Heart left ventricle (tissue), 16 donors: ENCODE measurements at regions not wholly inside any gene's neighbourhood (a gene's known extent, or its start where the extent isn't known, plus 50 kb on each side); places are given as distances from the start of the nearest gene placed in this dataset.

Source experiments
- ATAC-seq, 4 donors: fragments of 200-7000 bp; cut with Tn5 transposase; one replicate each; pipeline ENCODE4 v1.9.1; 2020 to 2022; ENCODE audit warnings: moderate library complexity in 4 of 4, mild to moderate bottlenecking in 3 of 4, moderate number of reproducible peaks in 1 of 4
- DNase-seq, 5 donors: peaks; one replicate each; pipeline ENCODE4 v3.0.0-alpha.2; 2020
- H3K27ac ChIP-seq, 12 donors: fragments of 200-600 bp; sonication (generic) in 4 of 12; one replicate each; pipeline versions ENCODE4 v1.5.0 to v1.8.0; 2016 to 2022; ENCODE audit warnings: mild to moderate bottlenecking in 2 of 12
- H3K27me3 ChIP-seq, 9 donors: fragments of 200-600 bp; sonication (generic) in 2 of 9; one replicate each; pipeline versions ENCODE4 v1.5.1 to v1.8.0; 2016 to 2022; ENCODE audit warnings: mild to moderate bottlenecking in 3 of 9
- H3K36me3 ChIP-seq, 9 donors: fragments of 200-600 bp; sonication (generic) in 2 of 9; one replicate each; pipeline versions ENCODE4 v1.5.0 to v1.8.0; 2018 to 2022; ENCODE audit warnings: mild to moderate bottlenecking in 2 of 9
- H3K4me1 ChIP-seq, 12 donors: fragments of 200-600 bp; sonication (generic) in 4 of 12; one replicate each; pipeline versions ENCODE4 v1.5.0 to v1.8.0; 2016 to 2022; ENCODE audit warnings: mild to moderate bottlenecking in 3 of 12
- H3K4me3 ChIP-seq, 12 donors: fragments of 200-600 bp; sonication (generic) in 4 of 12; one replicate each; pipeline versions ENCODE4 v1.5.0 to v1.8.0; 2017 to 2022; ENCODE audit warnings: mild to moderate bottlenecking in 9 of 12, moderate library complexity in 4 of 12
- H3K9me3 ChIP-seq, 12 donors: fragments of 200-600 bp; sonication (generic) in 4 of 12; one replicate each; pipeline versions ENCODE4 v1.5.0 to v1.8.0; 2016 to 2022; ENCODE audit warnings: mild to moderate bottlenecking in 1 of 12
- CTCF ChIP-seq, 12 donors: fragments of 200-600 bp; sonication (generic) in 4 of 12; IDR thresholded peaks; one replicate each; pipeline versions ENCODE4 v1.5.0 to v1.8.0; 2018 to 2022; ENCODE audit warnings: antibody characterized with exemption in 12 of 12, mild to moderate bottlenecking in 5 of 12
- POLR2A ChIP-seq, 2 donors: fragments of 450-650 bp; IDR thresholded peaks; one replicate each; pipeline ENCODE4 v1.6.1; 2017; ENCODE audit warnings: antibody characterized with exemption in 2 of 2, mild to moderate bottlenecking in 2 of 2, moderate library complexity in 2 of 2
- WGBS, 4 donors: extraction: QIAGEN DNeasy Blood & Tissue Kit in 2 of 4; methylation state at CpG; one replicate each; pipeline versions ENCODE4 v1.1.5 to v1.1.7; 2013 to 2018; 5-methylcytosine and 5-hydroxymethylcytosine counted together
- intact Hi-C, 10 donors: fragments of 100-400 bp; cut with DNase I; formaldehyde crosslinking; loops; one replicate each; pipeline versions ENCODE4 v1.11.1 to v1.14.2; 2022
- donor health status: ischemic (EF 13 %, LVEDD 7.1; RV severe dilation, severe dysfunction).
- donor health status: healthy with polysubstance abuse.
- donor health status: DM: no; HTN: yes; CAD: no.
- donor health status: DM: no; HTN: no; CAD: no.
- donor health status: ischemic (EF 25% LVEDD 6.9; RV normal size, moderate dysfunction).
- donor health status: ischemic (EF 25% LVEDD 5.7; RV mildly dilated, moderate dysfunction).
- donor health status: healthy.
- donor health status: DM: yes; HTN: yes; CAD: no.
- donor health status: ischemic (EF 35%, LVEDD 5.7; RV mildly dilated, moderate dysfunction).
- donor health status: nonischemic (EF 11% LVEDD 7.7; RV severe dilation, severe dysfunction).
- donor health status: DM: yes; HTN: yes; CAD: no.
- donor health status: PGD.
- donor health status: ischemic (EF 29% LVEDD 5.4; RV normal size, mild dysfunction).
- donor health status: nonischemic (EF 23%, LVEDD 6.1; RV moderate dilation, normal function).

- Histone ChIP-seq H3K9me3 (no peaks in the 10 kb centered on the region), H3K36me3 (no peaks in the 10 kb centered on the region), H3K27ac (no peak overlapping the region), H3K4me3 (no peak overlapping the region), H3K27me3 (peaks cover 0 to 28% (median 0%) of the 10 kb centered on the region in 9 donors), H3K4me1 (no peaks in the 10 kb centered on the region)
- no peak for TF ChIP-seq POLR2A (IDR thresholded peaks at IDR 0.05)
- TF ChIP-seq CTCF (IDR thresholded peaks at IDR 0.05): no peak
- DNase-seq: no peak
- ATAC-seq: no peak
- WGBS, 4 donors: 66 to 91% (median 82%) methylated on average over 2 of the region's 2 CpGs
- intact Hi-C loops: loop anchor here (1.0 to 10.0 kb wide), 10 partner anchors 137 to 525 kb away; no protein-coding TSS in a partner anchor
These were observed 61.5 kb upstream of the EGFL6 start for GRCh38 chrX:13507893-13508292.

- Histone ChIP-seq H3K9me3 (no peaks in the 10 kb centered on the region), H3K27me3 (peaks cover 0 to 34% (median 0%) of the 10 kb centered on the region in 9 donors), H3K4me1 (no peaks in the 10 kb centered on the region), H3K27ac (no peak overlapping the region), H3K36me3 (no peaks in the 10 kb centered on the region), H3K4me3 (no peak overlapping the region)
- intact Hi-C loops: loop anchor here (2.0 to 10.0 kb wide), 8 partner anchors 140 to 526 kb away; no protein-coding TSS in a partner anchor
- TF ChIP-seq CTCF (IDR thresholded peaks at IDR 0.05): peak; percentile 63 to 83 (median 74)
- no peak for TF ChIP-seq POLR2A (IDR thresholded peaks at IDR 0.05)
- ATAC-seq (no peak), DNase-seq (peak in 4 of 5 donors; percentile 13 to 61 (median 28))
- 7 to 11% (median 8%) methylated on average over 5 of the region's 5 CpGs for WGBS, 4 donors
These were observed 62.8 kb upstream of the EGFL6 start for GRCh38 chrX:13506574-13506973.

GRCh38 chrX:13502590-13502989, 66.8 kb upstream of the EGFL6 start:
- intact Hi-C loops: loop anchor here in 4 of 10 donors (5.0 to 10.0 kb wide), 3 partner anchors 242 to 530 kb away; no protein-coding TSS in a partner anchor
- WGBS, 4 donors: 29 to 45% (median 35%) methylated on average over 2 of the region's 2 CpGs
- no peak for ATAC-seq

GRCh38 chrX:13499736-13500135, 69.7 kb upstream of the EGFL6 start:
- no peaks in the 10 kb centered on the region for H3K4me1 ChIP-seq
- H3K36me3 ChIP-seq: no peaks in the 10 kb centered on the region
- no peak overlapping the region for H3K4me3 ChIP-seq
- H3K27me3 ChIP-seq: peaks cover 0 to 49% (median 0%) of the 10 kb centered on the region in 9 donors
- DNase-seq (no peak), ATAC-seq (no peak)
- 61 to 87% (median 70%) methylated on average over 2 of the region's 2 CpGs for WGBS, 4 donors
- intact Hi-C loops: loop anchor here in 4 of 10 donors (5.0 to 10.0 kb wide), 4 partner anchors 245 to 695 kb away; no protein-coding TSS in a partner anchor
- no peaks in the 10 kb centered on the region for H3K9me3 ChIP-seq
- TF ChIP-seq CTCF (IDR thresholded peaks at IDR 0.05) (no peak), POLR2A (IDR thresholded peaks at IDR 0.05) (no peak)
- H3K27ac ChIP-seq: no peak overlapping the region

More at GRCh38 chrX:13502590-13502989, 66.8 kb upstream of the EGFL6 start:
- H3K4me3 ChIP-seq: no peak overlapping the region
- H3K27ac ChIP-seq: no peak overlapping the region
- H3K27me3 ChIP-seq: peaks cover 0 to 38% (median 0%) of the 10 kb centered on the region in 9 donors
- no peaks in the 10 kb centered on the region for H3K4me1 ChIP-seq
- H3K9me3 ChIP-seq: no peaks in the 10 kb centered on the region
- H3K36me3 ChIP-seq: no peaks in the 10 kb centered on the region
- no peak for TF ChIP-seq CTCF (IDR thresholded peaks at IDR 0.05)
- TF ChIP-seq POLR2A (IDR thresholded peaks at IDR 0.05): no peak
- no peak for DNase-seq
